Subcutaneous abdominal adipose tissue (tissue), 5 donors: ENCODE measurements at regions not wholly inside any gene's neighbourhood (a gene's known extent, or its start where the extent isn't known, plus 50 kb on each side); places are given as distances from the start of the nearest gene placed in this dataset.

Experiments used
- H3K27ac ChIP-seq: one replicate; pipeline ENCODE4 v1.7.0; 2013; ENCODE audit warnings: low read depth, mild to moderate bottlenecking, inconsistent platforms, low read length, moderate library complexity
- H3K27me3 ChIP-seq, 5 donors: one replicate each; pipeline ENCODE4 v1.7.0; 2013; ENCODE audit warnings: low read length in 5 of 5, inconsistent platforms in 1 of 5; ENCODE audit not compliant: control insufficient read depth in 5 of 5, insufficient read depth in 4 of 5
- H3K36me3 ChIP-seq, 5 donors: one replicate each; pipeline ENCODE4 v1.7.0; 2013; ENCODE audit warnings: low read length in 5 of 5; ENCODE audit not compliant: control insufficient read depth in 5 of 5, insufficient read depth in 5 of 5
- H3K4me1 ChIP-seq, 5 donors: one replicate each; pipeline ENCODE4 v1.7.0; 2013; ENCODE audit warnings: low read length in 5 of 5, mild to moderate bottlenecking in 3 of 5, moderate library complexity in 1 of 5; ENCODE audit not compliant: control insufficient read depth in 5 of 5, insufficient read depth in 5 of 5
- H3K4me3 ChIP-seq, 5 donors: one replicate each; pipeline ENCODE4 v1.7.0; 2013; ENCODE audit warnings: low read length in 5 of 5, low read depth in 1 of 5
- H3K9ac ChIP-seq, 5 donors: one replicate each; pipeline ENCODE4 v1.7.0; 2013; ENCODE audit warnings: low read length in 5 of 5, mild to moderate bottlenecking in 4 of 5, moderate library complexity in 3 of 5
- H3K9me3 ChIP-seq, 5 donors: one replicate each; pipeline ENCODE4 v1.7.0; 2013; ENCODE audit warnings: low read length in 5 of 5; ENCODE audit not compliant: control insufficient read depth in 5 of 5
- donor health status: healthy.
- donor health status: healthy.
- donor health status: healthy.
- donor health status: healthy.
- donor health status: healthy.

DNA sequence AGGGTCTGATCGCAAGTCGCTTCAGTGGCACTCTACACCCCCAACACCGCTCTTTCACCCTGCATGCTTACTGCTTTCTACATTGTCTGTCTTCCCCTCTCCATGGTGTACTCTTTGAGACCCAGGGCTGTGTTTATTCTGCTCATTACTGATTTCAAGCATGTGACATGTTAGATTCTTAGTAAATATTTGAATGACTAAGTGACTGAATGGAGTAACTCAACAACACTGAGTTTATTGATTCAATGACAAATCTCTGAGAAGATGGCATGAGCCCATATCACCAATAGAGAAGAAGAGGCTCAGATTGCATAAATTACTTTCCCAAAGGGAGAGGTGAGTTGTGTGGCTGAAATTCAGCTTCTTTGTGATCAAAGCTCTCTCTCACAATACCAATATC, 89.7 kb upstream of the OSMR start:
- no peak overlapping the region for H3K4me3 ChIP-seq
- H3K27ac ChIP-seq = no peak overlapping the region
- H3K27me3 ChIP-seq = peaks cover 0 to 12% (median 8%) of the 10 kb centered on the region in 5 donors
- H3K9me3 ChIP-seq = no peaks in the 10 kb centered on the region
- H3K4me1 ChIP-seq = peaks cover 0 to 13% (median 6%) of the 10 kb centered on the region in 5 donors
- H3K9ac ChIP-seq = no peak overlapping the region
- no peaks in the 10 kb centered on the region for H3K36me3 ChIP-seq

DNA sequence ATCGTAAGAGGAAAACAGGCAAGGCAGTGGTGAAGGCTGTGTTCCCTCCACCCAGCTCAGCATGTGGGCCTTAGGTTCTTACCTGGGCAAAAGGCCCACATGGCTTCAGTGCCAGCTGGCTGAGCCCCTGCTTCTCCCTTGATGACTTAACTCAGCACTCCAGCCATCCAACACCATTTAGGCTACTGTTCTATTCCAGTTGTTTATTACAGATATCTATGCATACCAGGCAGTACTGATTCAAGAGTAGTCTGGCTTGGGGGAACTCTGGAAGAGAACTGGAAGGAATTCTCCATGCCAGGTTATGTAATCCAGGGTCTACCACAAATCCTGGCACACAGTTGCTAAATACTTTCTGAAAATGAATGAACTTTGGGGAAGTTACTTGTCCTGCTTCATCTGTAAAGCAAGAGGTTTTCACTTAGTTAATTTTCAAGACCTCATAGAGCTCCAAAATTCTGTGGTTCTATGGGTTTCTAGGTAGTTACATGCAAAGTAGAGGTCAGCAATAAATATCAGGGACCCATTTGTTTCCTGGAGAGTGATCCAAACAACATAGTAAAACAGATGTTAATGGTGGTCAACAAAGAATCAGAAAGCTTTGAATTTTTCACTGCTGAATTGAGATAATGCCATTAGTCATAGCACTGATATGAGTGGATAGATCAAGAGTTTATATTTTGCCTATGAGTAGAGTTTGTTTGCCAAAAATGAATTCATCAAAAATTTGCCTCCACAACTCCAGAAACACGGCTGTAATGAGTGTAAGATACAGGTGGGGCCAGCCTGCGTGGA, 88.2 kb upstream of the OSMR start:
- Histone ChIP-seq H3K4me1 (peaks cover 0 to 13% (median under 1%) of the 10 kb centered on the region in 5 donors), H3K27ac (no peak overlapping the region), H3K9ac (no peak overlapping the region), H3K36me3 (no peaks in the 10 kb centered on the region), H3K9me3 (no peaks in the 10 kb centered on the region), H3K4me3 (no peak overlapping the region), H3K27me3 (peaks cover 0 to 11% (median 6%) of the 10 kb centered on the region in 5 donors)

DNA sequence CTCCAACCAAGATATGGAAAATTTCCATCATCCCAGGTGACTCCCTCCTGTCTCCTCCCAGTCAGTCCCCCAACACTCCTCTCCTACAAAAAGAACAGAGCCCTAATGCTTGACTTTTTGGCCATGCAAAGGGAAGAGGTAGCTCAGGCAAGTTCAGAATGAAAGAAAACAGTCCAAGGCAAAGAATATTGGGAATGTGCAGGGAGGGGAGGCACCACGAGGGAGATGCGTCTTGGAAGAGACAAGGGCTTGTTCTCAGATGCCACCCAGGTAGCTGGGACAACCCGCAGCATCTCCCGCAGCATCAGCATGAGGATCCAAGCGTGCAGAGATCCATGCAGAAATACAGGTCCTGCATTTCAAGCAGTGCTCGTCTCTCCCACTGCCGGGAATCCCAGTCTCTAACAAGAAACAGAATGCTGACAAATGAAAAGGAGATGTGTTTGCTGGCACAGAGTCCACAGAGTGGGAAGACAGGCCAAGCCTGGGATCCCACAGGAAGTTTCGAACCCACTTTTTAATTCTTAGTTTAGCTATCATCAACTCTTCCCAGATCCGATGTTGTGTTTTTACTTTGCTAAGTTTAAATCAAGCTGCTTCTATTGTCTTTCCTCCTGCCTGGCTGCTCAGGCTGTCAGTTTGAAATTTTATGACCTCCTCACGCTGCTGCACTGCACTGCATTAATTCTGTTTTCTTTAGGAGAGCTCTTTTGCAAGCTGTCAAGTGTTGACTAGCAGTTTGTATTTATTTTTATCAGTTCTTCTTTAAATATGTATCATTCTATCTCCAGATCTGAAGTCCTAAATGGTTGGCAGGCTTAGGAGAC, 86.8 kb upstream of the OSMR start:
- Histone ChIP-seq H3K36me3 (no peaks in the 10 kb centered on the region), H3K9ac (no peak overlapping the region), H3K27ac (no peak overlapping the region), H3K4me3 (no peak overlapping the region), H3K27me3 (peaks cover 0 to 11% (median 5%) of the 10 kb centered on the region in 5 donors), H3K4me1 (peaks cover 0 to 13% (median 0%) of the 10 kb centered on the region in 5 donors), H3K9me3 (no peaks in the 10 kb centered on the region)

DNA sequence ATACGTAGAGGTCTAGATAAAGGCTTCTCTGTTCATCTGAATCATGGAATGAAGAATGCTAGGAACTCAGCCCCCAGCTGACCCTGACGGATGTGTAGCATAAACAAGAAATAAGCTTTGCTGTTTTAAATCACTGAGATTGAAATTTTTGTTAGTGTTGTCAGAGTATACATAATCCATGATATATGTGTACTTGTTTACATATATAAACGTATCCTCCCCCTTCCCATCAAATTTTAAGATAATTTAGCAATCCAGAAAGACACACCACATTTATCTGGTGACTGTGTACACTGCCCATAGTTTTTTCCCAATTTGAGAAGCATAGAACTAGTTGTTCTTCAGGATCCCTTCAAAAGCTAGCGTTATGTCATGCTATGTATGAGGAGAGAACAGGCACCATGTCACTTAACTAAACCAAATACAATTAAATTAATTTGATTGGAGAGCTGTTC, 80.8 kb upstream of the OSMR start:
- Histone ChIP-seq H3K4me3 (no peak overlapping the region), H3K9me3 (peaks cover 10 to 14% (median 11%) of the 10 kb centered on the region in 5 donors), H3K9ac (no peak overlapping the region), H3K36me3 (no peaks in the 10 kb centered on the region), H3K4me1 (peaks cover 0 to 15% (median 15%) of the 10 kb centered on the region in 5 donors), H3K27ac (no peak overlapping the region), H3K27me3 (peaks cover 0 to 3% (median 0%) of the 10 kb centered on the region in 5 donors)

DNA sequence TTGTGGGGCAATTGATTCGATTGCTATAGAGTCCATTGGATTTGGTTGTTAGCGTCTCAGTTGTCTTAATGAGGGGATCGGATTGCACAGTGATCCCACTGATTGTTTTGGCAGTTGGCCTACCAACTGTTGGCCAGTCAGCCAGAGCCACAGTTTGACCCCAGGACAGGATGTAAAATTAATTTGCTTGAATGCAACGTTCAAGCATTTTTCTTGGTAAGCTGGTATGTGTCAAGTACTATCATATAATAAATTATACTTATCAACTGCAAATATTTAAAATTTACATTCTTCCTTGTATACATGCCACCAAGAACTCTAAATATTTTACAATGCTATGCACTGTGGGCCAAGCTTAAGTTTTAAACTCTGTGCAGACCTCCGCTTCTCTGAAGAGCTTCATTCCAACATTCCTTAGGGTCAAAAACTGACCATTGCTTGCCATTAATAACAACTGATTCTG, 80.4 kb upstream of the OSMR start:
- H3K27ac ChIP-seq = no peak overlapping the region
- H3K36me3 ChIP-seq = no peaks in the 10 kb centered on the region
- H3K27me3 ChIP-seq = peaks cover 0 to 3% (median 0%) of the 10 kb centered on the region in 5 donors
- no peak overlapping the region for H3K4me3 ChIP-seq
- H3K4me1 ChIP-seq = peaks cover 0 to 15% (median 15%) of the 10 kb centered on the region in 5 donors
- no peak overlapping the region for H3K9ac ChIP-seq
- H3K9me3 ChIP-seq = peaks cover 10 to 14% (median 11%) of the 10 kb centered on the region in 5 donors

DNA sequence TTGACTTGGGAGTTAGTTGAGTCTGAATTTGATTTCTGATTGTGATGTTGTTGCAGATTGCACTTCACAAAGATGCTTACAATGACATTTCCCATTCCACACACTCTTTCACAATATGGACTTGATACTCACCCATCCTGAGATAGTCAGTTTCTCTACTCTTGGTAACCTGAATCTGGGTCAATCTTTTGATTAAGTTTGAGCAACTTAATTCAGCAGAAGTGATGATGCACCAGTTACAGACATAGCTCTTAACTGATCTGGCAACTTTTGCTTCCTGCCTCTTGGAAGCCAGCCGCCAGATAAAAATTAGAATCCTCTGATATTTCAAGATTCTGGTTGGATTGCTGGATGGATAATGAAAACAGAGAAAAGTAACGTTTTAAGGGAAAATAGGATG, 79.7 kb upstream of the OSMR start:
- H3K4me3 ChIP-seq = no peak overlapping the region
- H3K27me3 ChIP-seq = peaks cover 0 to 3% (median 0%) of the 10 kb centered on the region in 5 donors
- H3K36me3 ChIP-seq = no peaks in the 10 kb centered on the region
- H3K4me1 ChIP-seq = peaks cover 0 to 15% (median 15%) of the 10 kb centered on the region in 5 donors
- no peak overlapping the region for H3K27ac ChIP-seq
- peaks cover 10 to 14% (median 11%) of the 10 kb centered on the region in 5 donors for H3K9me3 ChIP-seq
- H3K9ac ChIP-seq = no peak overlapping the region

DNA sequence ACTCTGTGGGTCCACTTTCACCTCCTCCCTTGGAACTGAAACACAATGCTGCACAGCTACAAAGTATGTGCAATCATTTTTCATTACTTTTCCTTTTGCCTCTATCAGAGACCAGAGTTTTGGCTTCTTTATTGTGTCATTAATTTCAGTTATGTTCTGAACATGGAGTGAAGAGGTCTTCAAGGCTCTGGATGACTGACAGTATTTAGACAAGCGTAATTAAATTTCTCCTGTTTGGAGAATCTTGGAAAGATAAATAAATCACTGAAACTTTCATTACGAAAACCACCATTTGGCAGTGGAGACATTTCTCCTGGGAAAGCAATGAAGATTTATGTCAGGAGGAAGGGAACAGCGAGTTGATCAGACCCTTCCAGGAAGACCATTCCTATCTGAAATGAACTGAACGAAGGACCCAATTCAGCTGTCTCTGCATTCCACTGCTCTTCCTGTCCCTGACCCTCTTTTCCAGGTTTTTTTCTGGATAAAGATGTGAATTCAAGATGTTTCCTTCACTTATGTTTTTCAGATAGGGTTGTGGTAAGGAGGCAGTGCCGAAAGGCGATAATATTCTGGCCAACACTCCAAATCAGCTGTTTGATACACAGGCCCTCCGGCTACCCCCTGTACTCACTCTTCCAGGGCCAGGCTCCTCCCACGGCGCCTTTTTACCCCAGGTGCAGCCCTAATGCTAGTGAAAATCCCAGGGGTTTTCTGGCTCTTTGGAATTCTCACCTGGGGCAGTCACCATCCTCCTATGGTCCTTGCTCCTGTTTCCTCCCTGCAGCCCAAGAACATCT, 77.2 kb upstream of the OSMR start:
- Histone ChIP-seq H3K9me3 (peaks cover 10 to 14% (median 11%) of the 10 kb centered on the region in 5 donors), H3K36me3 (no peaks in the 10 kb centered on the region), H3K27me3 (peaks cover 0 to 3% (median 0%) of the 10 kb centered on the region in 5 donors), H3K4me1 (peaks cover 0 to 15% (median 15%) of the 10 kb centered on the region in 5 donors), H3K9ac (no peak overlapping the region), H3K4me3 (no peak overlapping the region), H3K27ac (no peak overlapping the region)

DNA sequence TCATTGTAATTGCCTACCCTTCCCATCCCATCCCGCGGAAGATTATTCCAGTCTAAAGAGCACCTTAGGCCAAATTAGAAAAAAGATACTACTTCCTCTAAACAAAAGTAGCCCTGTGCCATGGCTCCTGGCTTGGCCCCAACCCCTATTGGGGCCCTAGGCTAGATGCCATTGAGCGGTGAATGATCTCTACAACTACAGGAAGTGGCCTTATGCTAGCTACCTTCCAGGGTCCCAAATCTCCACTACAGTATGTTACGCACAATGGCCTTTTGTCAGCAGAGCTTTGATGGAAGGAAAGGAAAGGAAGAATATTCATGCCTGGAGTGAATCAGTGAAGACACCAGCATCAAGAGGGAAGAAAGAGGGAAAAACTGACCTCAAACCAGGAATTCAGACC, 73.3 kb upstream of the OSMR start:
- no peak overlapping the region for H3K27ac ChIP-seq
- H3K4me1 ChIP-seq = peaks cover 0 to 20% (median 15%) of the 10 kb centered on the region in 5 donors
- H3K9me3 ChIP-seq = no peaks in the 10 kb centered on the region
- H3K4me3 ChIP-seq = no peak overlapping the region
- H3K36me3 ChIP-seq = no peaks in the 10 kb centered on the region
- no peak overlapping the region for H3K9ac ChIP-seq
- H3K27me3 ChIP-seq = peaks cover 0 to 5% (median 0%) of the 10 kb centered on the region in 5 donors

DNA sequence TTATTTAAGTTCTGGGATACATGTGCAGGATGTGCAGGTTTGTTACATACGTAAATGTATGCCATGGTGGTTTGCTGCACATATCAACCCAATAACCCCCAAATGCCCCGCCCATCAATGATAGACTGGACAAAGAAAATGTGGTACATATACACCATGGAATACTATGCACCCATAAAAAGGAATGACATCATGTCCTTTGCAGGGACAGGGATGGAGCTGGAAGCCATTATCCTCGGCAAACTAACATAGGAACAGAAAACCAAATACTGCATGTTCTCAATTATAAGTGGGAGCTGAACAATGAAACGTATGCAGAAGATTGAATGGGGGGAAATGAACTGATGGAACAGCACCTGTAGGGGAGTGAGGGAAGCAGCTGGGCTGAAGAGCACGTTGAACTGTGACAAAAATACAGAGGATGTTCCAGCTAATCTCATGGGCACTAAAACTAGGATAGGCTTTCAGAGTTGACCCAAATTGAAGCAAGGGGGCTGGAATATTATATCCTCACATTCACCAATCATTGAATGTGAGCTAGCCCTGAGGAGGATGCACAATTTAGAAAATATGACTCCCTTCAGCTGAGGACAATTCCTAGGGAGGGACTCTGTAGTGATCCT, 70.5 kb upstream of the OSMR start:
- peaks cover 0 to 5% (median 0%) of the 10 kb centered on the region in 5 donors for H3K4me1 ChIP-seq
- H3K4me3 ChIP-seq = no peak overlapping the region
- H3K9ac ChIP-seq = no peak overlapping the region
- no peaks in the 10 kb centered on the region for H3K9me3 ChIP-seq
- no peaks in the 10 kb centered on the region for H3K36me3 ChIP-seq
- peaks cover 0 to 5% (median 0%) of the 10 kb centered on the region in 5 donors for H3K27me3 ChIP-seq
- no peak overlapping the region for H3K27ac ChIP-seq
